ENCODE measurements at regions not wholly inside any gene's neighbourhood (a gene's known extent, or its start where the extent isn't known, plus 50 kb on each side); places are given as distances from the start of the nearest gene placed in this dataset.
A peak's percentile ranks its signal among the peaks of the same experiment; 100 is the strongest.

DNA sequence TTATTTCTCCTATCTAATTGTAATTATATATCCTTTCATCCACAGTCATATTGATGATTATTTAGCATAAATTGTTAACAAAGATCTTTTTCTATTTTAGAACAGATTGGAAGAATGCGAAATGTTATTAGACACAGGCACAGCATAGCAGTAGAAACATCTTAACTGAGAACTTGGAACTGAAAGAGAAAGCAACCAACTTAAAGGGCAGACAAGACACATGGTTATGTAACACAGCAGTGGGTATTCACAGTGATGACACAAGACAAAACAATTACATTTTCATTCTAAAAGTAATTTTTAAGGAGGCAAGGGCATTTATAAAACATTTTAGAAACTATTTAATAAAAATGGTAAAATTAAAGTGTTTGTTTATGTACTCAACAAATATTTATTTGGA lies 57.7 kb upstream of the MEF2C start:
- H3K27ac ChIP-seq (ENCODE audit: low read depth in 1 of 2, low read length in 1 of 2), result no peak overlapping the region
- no peak overlapping the region for H3K9ac ChIP-seq (ENCODE audit: insufficient read depth in 1 of 2, low read length in 2 of 2)
- no peak for TF ChIP-seq CTCF (IDR thresholded peaks at IDR 0.05; ENCODE audit: control extremely low read depth, extremely low read depth)
- peaks cover 5 to 21% (median 8%) of the 10 kb centered on the region in 5 donors for H3K4me1 ChIP-seq (ENCODE audit: control insufficient read depth in 5 of 5, insufficient read depth in 5 of 5, low read length in 5 of 5)
- ATAC-seq (ENCODE audit: insufficient read depth, low FRiP score) (no peak), DNase-seq (no peak)
- no peaks in the 10 kb centered on the region for H3K27me3 ChIP-seq (ENCODE audit: control insufficient read depth in 3 of 3, insufficient read depth in 3 of 3, low read length in 2 of 3)
- no peaks in the 10 kb centered on the region for H3K36me3 ChIP-seq (ENCODE audit: control insufficient read depth in 4 of 4, insufficient read depth in 4 of 4, low read length in 4 of 4)
- no peaks in the 10 kb centered on the region for H3K9me3 ChIP-seq (ENCODE audit: control insufficient read depth in 4 of 4, insufficient read depth in 3 of 4, low read length in 3 of 4)
- WGBS, 2 donors, result 82 to 88% methylated on average over 1 of the region's 1 CpG
- no peak overlapping the region for H3K4me3 ChIP-seq

DNA sequence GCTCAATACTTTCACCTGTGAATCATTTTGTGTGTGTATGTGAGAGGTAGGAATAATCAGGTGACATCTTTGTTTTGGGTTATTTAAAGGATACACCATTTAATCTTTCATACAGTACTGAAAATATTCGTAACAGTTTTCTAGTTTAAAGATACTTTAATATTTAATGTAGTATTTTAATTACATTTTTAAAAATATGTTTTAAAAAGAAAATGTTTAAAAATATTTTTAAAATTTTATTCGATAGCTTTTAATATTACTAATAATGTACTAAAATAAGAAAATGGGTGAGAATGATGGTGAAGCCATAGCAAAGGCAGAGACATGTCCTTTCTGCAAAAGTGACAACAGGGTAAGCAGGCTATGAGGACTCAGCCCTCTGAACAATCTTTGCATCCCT lies 56.3 kb upstream of the MEF2C start:
- Histone ChIP-seq H3K9ac (ENCODE audit: insufficient read depth in 1 of 2, low read length in 2 of 2) (no peak overlapping the region), H3K4me3 (no peak overlapping the region), H3K27ac (ENCODE audit: low read depth in 1 of 2, low read length in 1 of 2) (no peak overlapping the region), H3K27me3 (ENCODE audit: control insufficient read depth in 3 of 3, insufficient read depth in 3 of 3, low read length in 2 of 3) (no peaks in the 10 kb centered on the region), H3K36me3 (ENCODE audit: control insufficient read depth in 4 of 4, insufficient read depth in 4 of 4, low read length in 4 of 4) (no peaks in the 10 kb centered on the region), H3K4me1 (ENCODE audit: control insufficient read depth in 5 of 5, insufficient read depth in 5 of 5, low read length in 5 of 5) (peaks cover 5 to 21% (median 8%) of the 10 kb centered on the region in 5 donors), H3K9me3 (ENCODE audit: control insufficient read depth in 4 of 4, insufficient read depth in 3 of 4, low read length in 3 of 4) (no peaks in the 10 kb centered on the region)
- TF ChIP-seq CTCF (IDR thresholded peaks at IDR 0.05; ENCODE audit: control extremely low read depth, extremely low read depth), result no peak
- 93 to 94% methylated on average over 2 of the region's 2 CpGs for WGBS, 2 donors
- no peak for DNase-seq
- ATAC-seq (ENCODE audit: insufficient read depth, low FRiP score), result no peak

DNA sequence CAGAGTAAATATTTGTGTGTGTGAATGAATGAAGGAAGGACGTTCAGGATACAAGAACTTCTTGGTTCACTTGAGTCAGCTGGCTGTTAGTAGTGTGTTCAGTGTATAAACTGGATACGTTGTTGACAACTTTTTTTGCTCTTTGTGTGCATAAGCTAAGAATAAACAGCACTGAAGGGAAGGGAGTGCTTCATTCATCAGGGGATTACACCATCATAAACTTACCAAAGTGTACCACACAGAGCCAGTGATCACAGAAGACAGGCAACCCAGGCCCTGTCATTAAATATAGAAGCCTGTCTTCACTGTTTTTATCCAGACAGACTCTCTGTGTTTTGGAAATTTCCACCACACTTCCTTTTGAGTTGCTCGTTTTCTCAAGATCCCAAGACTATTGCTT lies 55.5 kb upstream of the MEF2C start:
- no peak overlapping the region for H3K9ac ChIP-seq (ENCODE audit: insufficient read depth in 1 of 2, low read length in 2 of 2)
- ATAC-seq (ENCODE audit: insufficient read depth, low FRiP score) (no peak), DNase-seq (no peak)
- H3K9me3 ChIP-seq (ENCODE audit: control insufficient read depth in 4 of 4, insufficient read depth in 3 of 4, low read length in 3 of 4), result no peaks in the 10 kb centered on the region
- no peaks in the 10 kb centered on the region for H3K36me3 ChIP-seq (ENCODE audit: control insufficient read depth in 4 of 4, insufficient read depth in 4 of 4, low read length in 4 of 4)
- no peak overlapping the region for H3K4me3 ChIP-seq
- 66 to 77% methylated on average over 3 of the region's 3 CpGs for WGBS, 2 donors
- peaks cover 5 to 20% (median 8%) of the 10 kb centered on the region in 5 donors for H3K4me1 ChIP-seq (ENCODE audit: control insufficient read depth in 5 of 5, insufficient read depth in 5 of 5, low read length in 5 of 5)
- no peaks in the 10 kb centered on the region for H3K27me3 ChIP-seq (ENCODE audit: control insufficient read depth in 3 of 3, insufficient read depth in 3 of 3, low read length in 2 of 3)
- H3K27ac ChIP-seq (ENCODE audit: low read depth in 1 of 2, low read length in 1 of 2), result peak overlapping the region in 1 of 2 donors; percentile 6
- no peak for TF ChIP-seq CTCF (IDR thresholded peaks at IDR 0.05; ENCODE audit: control extremely low read depth, extremely low read depth)

- Histone ChIP-seq H3K36me3 (ENCODE audit: control insufficient read depth in 4 of 4, insufficient read depth in 4 of 4, low read length in 4 of 4) (no peaks in the 10 kb centered on the region), H3K4me1 (ENCODE audit: control insufficient read depth in 5 of 5, insufficient read depth in 5 of 5, low read length in 5 of 5) (peaks cover 2 to 12% (median 7%) of the 10 kb centered on the region in 5 donors), H3K27me3 (ENCODE audit: control insufficient read depth in 3 of 3, insufficient read depth in 3 of 3, low read length in 2 of 3) (no peaks in the 10 kb centered on the region), H3K9me3 (ENCODE audit: control insufficient read depth in 4 of 4, insufficient read depth in 3 of 4, low read length in 3 of 4) (no peaks in the 10 kb centered on the region), H3K9ac (ENCODE audit: insufficient read depth in 1 of 2, low read length in 2 of 2) (no peak overlapping the region), H3K4me3 (no peak overlapping the region), H3K27ac (ENCODE audit: low read depth in 1 of 2, low read length in 1 of 2) (no peak overlapping the region)
- 95 to 96% methylated on average over 5 of the region's 5 CpGs for WGBS, 2 donors
- DNase-seq (no peak), ATAC-seq (ENCODE audit: insufficient read depth, low FRiP score) (no peak)
- TF ChIP-seq CTCF (IDR thresholded peaks at IDR 0.05; ENCODE audit: control extremely low read depth, extremely low read depth), result no peak
Observed at GRCh38 chr5:88937406-88937805, 54.4 kb upstream of the MEF2C start.

Data from lung (tissue), 11 donors.